ENCODE measurements at regions not wholly inside any gene's neighbourhood (a gene's known extent, or its start where the extent isn't known, plus 50 kb on each side); places are given as distances from the start of the nearest gene placed in this dataset.

GRCh38 chr1:234870020-234870981 is 258.3 kb downstream of the TOMM20 start:
- peaks cover 3% of the 10 kb centered on the region for H3K9me3 Mint-ChIP-seq
- peaks cover 3% of the 10 kb centered on the region for H3K36me3 Mint-ChIP-seq (ENCODE audit: low read depth)
- ChIA-PET CTCF (no interaction called here), POLR2A (interaction anchor here (0.6 kb wide), 1 partner anchor 501 kb away, joined by 3 read pairs; no protein-coding TSS in a partner anchor)
- H3K4me3 Mint-ChIP-seq = no peak overlapping the region
- H3K4me1 Mint-ChIP-seq = peaks cover 12% of the 10 kb centered on the region
- no peak overlapping the region for H3K27ac Mint-ChIP-seq
- H3K27me3 Mint-ChIP-seq = no peaks in the 10 kb centered on the region
- no peak for DNase-seq

DNA sequence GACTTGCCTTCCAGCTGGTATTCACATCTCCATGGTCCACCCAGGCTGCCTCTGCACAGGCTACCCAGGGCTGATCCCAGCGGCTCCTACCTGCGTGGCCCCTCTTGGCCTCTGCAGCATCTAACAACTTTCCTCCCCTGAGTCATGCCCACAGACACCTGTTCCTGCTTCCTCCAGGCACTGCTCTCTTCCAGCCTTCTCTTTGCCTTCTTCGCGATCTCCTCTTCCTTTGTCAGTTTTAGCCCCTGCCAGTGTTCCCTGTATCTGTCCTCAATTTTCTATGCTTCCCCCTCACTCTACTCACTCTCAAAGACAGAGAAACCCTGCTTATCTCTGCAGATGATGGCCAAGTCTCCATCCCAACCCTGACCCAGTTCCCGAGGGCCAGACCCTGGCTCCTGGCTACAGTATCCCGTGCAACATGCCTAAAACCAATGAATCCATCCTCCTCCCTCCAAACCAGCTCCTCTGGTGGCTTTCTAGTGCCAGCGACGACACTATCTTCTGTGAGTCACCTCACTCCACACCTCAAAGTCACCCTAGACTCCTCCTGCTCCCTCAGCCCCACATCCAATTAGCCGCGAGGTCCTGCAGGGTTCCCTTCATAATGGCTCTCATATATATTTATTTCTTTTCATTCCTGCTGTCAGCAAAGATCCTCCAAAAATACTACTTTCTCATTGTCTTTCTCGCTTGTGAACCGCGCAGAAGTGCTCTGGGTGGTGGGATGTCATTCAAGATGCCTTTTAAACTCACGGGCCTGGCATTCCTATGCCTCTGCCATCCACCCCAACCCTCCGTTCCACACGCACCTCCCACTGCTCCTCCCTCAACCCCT is 259.2 kb downstream of the TOMM20 start:
- Mint-ChIP-seq H3K27me3 (no peaks in the 10 kb centered on the region), H3K27ac (no peak overlapping the region), H3K4me1 (peaks cover 9% of the 10 kb centered on the region), H3K9me3 (peaks cover 7% of the 10 kb centered on the region), H3K36me3 (ENCODE audit: low read depth) (peaks cover 3% of the 10 kb centered on the region), H3K4me3 (no peak overlapping the region)
- CTCF ChIA-PET = interaction anchor here (1.8 kb wide), 1 partner anchor 31 kb away, joined by 5 read pairs; no protein-coding TSS in a partner anchor
- POLR2A ChIA-PET = interaction anchor here (0.6 kb wide), 1 partner anchor 500 kb away, joined by 3 read pairs; no protein-coding TSS in a partner anchor
- no peak for DNase-seq

DNA sequence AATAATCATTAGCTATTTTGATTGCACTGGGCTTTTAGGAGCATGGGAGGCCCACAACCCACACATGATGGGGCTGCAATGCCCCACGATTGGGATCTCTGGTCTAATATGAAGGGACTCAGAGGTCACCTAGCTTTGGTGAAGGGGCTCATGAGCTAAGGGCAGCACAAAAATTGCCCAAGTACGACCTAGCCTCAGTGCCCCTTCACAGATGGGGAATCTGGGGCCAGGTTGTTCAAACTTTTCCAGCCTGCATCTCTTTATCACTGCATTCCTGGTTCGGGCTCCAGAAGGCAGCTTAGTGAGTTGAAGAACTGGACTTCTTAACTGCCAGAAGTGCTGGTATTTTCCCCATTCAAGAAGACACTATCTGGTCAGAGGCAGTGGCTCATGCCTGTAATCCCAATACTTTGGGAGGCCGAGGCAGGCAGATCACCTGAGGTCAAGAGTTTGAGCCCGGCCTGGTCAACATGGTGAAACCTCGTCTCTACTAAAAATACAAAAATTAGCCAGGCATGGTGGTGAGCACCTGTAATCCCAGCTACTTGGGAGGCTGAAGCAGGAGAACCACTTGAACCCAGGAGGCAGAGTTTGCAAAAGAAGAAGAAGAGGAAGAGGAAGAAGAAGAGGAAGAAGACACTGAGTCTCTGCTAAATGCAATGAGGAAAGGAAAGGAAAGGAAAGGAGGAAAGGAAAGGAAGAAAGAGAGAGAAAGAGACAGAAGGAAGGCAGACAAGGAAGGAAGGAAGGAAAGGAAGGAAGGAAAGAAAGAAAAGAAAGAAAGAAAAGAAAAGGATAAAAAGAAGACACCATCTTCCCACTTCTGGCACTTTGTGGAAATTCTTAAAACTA is 258.5 kb upstream of the IRF2BP2 start:
- ChIA-PET CTCF (interaction anchor here (0.9 to 1.8 kb wide), 8 partner anchors 8 to 364 kb away, joined by 3 to 5 read pairs (median 4); no protein-coding TSS in a partner anchor), POLR2A (no interaction called here)
- no peak overlapping the region for H3K4me3 Mint-ChIP-seq
- peaks cover 7% of the 10 kb centered on the region for H3K9me3 Mint-ChIP-seq
- peaks cover 3% of the 10 kb centered on the region for H3K36me3 Mint-ChIP-seq (ENCODE audit: low read depth)
- no peak for DNase-seq
- no peak overlapping the region for H3K27ac Mint-ChIP-seq
- H3K4me1 Mint-ChIP-seq = peaks cover 9% of the 10 kb centered on the region
- H3K27me3 Mint-ChIP-seq = no peaks in the 10 kb centered on the region

DNA sequence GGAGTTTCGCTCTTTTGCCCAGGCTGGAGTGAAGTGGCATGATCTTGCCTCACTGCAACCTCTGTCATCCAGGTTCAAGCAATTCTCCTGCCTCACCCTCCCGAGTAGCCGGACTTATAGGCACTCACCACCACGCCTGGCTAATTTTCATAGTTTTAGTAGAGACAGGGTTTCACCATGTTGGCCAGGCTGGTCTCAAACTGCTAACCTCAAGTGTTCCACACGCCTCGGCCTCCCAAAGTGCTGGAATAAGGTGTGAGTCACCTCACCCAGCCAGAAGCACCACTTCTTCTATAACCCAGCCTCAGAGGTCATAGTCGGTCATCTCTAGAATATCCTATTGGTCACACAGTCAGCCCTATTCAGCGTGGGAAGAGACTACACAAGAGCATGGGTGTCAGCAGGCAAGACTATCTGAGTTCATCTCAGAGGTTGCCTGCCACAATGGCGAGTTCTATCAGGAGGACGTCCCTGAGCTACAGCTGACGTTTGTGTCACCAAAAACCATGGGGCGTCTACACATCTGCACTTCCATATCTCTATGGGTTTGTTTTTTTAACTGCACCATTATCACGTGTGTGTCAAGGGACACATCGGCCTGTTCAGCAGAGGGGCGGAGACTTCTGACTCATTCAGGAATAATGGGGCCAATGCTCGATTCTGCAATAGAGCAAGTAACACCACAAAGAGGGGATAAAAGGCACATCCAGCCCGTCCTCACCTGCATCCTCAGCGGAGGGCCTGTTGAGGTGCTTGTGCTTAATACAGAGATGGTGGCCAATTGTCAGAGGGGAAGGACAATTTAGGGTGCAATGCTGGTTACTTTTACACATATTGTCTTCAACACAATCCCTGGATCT is 256.3 kb upstream of the IRF2BP2 start:
- H3K4me1 Mint-ChIP-seq = peaks cover 16% of the 10 kb centered on the region
- H3K27me3 Mint-ChIP-seq = no peaks in the 10 kb centered on the region
- H3K9me3 Mint-ChIP-seq = peaks cover 10% of the 10 kb centered on the region
- no peak for DNase-seq
- no peak overlapping the region for H3K4me3 Mint-ChIP-seq
- CTCF ChIA-PET = no interaction called here
- H3K27ac Mint-ChIP-seq = no peak overlapping the region
- POLR2A ChIA-PET = no interaction called here
- H3K36me3 Mint-ChIP-seq (ENCODE audit: low read depth) = peaks cover 3% of the 10 kb centered on the region

DNA sequence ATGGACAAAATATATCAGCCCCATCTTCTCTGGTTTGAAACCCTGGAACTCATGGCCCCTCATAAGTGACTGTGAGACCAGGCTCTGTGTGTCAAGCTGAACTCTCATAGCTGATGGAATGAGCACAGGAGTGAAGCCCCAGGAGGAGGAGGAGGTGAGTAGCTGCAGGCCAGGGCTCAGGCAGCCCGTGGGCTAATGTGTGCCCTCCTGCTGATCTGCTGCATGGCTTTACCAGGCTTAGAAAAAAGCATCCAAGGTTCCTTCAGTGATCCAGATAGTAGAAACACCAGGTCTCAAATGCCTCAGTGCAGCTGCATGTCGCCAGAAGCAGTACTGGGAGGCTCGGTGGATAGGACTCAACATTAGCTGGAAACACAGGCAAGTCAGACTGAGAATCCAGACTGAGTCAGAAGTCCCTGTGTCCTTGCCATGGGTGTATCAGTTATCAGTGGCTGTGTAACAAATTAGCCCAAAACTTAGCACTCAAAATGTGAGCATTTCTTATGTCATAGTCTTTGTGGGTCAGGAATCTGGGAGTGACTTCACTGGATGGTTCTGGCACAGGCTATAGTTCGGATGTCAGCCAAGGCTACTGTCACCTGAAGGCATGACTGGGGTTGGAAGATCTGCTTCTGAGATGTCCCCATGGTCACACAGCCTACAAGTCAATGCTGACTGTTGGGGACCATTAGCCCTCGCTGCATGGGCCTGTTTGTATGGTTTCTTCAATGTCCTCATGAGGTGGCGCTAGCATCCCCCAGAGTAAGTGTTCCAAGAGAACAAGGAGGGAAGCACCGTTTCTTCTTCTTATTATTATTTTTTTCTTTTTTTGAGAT is 255.4 kb upstream of the IRF2BP2 start:
- peaks cover 3% of the 10 kb centered on the region for H3K36me3 Mint-ChIP-seq (ENCODE audit: low read depth)
- DNase-seq = no peak
- CTCF ChIA-PET = interaction anchor here (0.7 kb wide), 1 partner anchor 9 kb away, joined by 5 read pairs; no protein-coding TSS in a partner anchor
- peaks cover 16% of the 10 kb centered on the region for H3K4me1 Mint-ChIP-seq
- H3K27ac Mint-ChIP-seq = no peak overlapping the region
- no peak overlapping the region for H3K4me3 Mint-ChIP-seq
- peaks cover 10% of the 10 kb centered on the region for H3K9me3 Mint-ChIP-seq
- POLR2A ChIA-PET = no interaction called here
- no peaks in the 10 kb centered on the region for H3K27me3 Mint-ChIP-seq

- DNase-seq = no peak
- ChIA-PET CTCF (interaction anchor here (0.5 to 1.9 kb wide), 4 partner anchors 11 to 171 kb away, joined by 3 to 5 read pairs (median 3); no protein-coding TSS in a partner anchor), POLR2A (no interaction called here)
- Mint-ChIP-seq H3K36me3 (ENCODE audit: low read depth) (peaks cover 3% of the 10 kb centered on the region), H3K9me3 (peaks cover 10% of the 10 kb centered on the region), H3K4me1 (peaks cover 14% of the 10 kb centered on the region), H3K27ac (no peak overlapping the region), H3K4me3 (no peak overlapping the region), H3K27me3 (no peaks in the 10 kb centered on the region)
These were observed 254.1 kb upstream of the IRF2BP2 start for GRCh38 chr1:234864116-234864515.

DNA sequence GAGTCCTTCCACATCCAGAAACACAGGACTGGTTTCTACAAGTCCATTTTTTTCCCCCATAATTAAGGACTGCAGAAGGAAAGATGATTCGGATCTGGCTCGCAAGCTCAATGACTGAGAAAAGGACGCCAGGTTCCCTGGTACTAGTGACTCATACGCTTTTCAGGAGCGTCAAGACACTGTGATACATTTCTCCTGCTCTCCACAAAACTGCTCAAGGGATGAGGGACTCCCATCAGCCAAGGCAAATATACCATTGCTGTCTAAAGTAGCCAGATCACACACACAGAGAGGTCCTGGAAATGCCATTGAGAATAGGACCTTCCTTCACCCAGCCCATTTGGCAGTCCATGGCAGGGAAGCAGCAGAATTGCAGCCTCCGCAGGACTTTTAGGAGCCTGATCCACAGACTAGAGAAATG is 253.6 kb upstream of the IRF2BP2 start:
- POLR2A ChIA-PET = no interaction called here
- peaks cover 10% of the 10 kb centered on the region for H3K9me3 Mint-ChIP-seq
- H3K27me3 Mint-ChIP-seq = no peaks in the 10 kb centered on the region
- peaks cover 3% of the 10 kb centered on the region for H3K36me3 Mint-ChIP-seq (ENCODE audit: low read depth)
- H3K4me1 Mint-ChIP-seq = peaks cover 14% of the 10 kb centered on the region
- CTCF ChIA-PET = interaction anchor here (0.5 to 1.9 kb wide), 5 partner anchors 9 to 172 kb away, joined by 3 to 5 read pairs (median 3); no protein-coding TSS in a partner anchor
- no peak overlapping the region for H3K27ac Mint-ChIP-seq
- no peak overlapping the region for H3K4me3 Mint-ChIP-seq
- DNase-seq = no peak

DNA sequence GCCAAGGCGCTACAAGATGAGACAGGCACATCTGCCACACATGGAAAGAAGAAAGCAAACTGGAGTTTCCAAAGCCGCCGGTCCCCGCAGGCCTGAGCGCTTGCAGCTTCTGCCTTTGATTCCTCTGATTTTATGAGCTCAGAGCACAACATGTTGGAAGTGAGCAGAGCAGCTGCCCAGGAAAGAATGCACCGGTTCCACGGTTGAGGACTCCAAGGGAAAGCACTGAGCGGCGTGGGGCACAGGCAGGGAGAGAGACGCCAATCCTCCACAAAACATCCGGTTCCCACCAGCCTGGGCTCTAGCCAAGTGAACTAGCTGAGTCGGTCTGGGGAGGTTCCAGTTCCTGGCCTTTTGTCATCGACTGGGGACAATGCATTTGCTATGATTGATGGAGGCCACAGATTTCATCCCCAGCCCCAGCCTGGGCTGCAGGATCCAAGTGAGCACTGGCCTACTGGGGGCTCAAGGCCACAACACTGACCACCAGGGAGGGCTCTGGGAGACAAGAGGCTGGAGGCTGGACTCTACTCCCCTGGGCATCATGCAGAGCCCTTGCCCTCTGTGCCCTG is 253.1 kb upstream of the IRF2BP2 start:
- CTCF ChIA-PET = interaction anchor here (1.0 to 1.9 kb wide), 4 partner anchors 9 to 24 kb away, joined by 3 to 5 read pairs (median 3); no protein-coding TSS in a partner anchor
- Mint-ChIP-seq H3K4me3 (no peak overlapping the region), H3K9me3 (peaks cover 10% of the 10 kb centered on the region), H3K27ac (peak overlapping the region; percentile 5), H3K27me3 (no peaks in the 10 kb centered on the region), H3K36me3 (ENCODE audit: low read depth) (peaks cover 3% of the 10 kb centered on the region), H3K4me1 (peaks cover 14% of the 10 kb centered on the region)
- no peak for DNase-seq
- POLR2A ChIA-PET = no interaction called here

DNA sequence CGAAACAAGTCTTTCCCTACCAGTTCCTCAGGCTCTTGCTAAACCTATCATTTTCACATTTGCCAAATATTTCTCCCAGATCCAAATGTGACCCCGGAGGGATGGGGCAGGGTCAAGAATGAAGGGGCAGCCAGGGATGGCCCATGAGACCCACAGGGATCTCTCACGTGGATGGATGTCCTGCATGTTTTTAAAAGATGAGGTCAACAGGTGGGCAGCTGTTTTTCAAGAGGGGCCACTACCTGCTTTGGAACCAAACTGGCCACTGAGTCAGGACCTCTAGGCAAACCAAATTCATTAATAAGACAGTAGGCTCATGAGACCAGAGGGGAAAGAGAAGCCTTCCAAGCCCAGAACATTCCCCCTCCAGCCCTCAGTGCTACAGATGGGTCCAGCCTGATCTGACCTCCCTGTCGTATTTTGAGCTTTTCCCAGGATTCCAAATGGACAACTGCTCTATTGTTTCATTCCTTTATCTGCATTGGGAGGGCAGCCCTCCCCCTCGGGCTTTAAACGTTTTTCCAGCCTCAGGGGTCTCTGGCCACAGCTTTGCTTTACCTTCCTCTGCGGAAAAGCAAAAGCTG is 252.5 kb upstream of the IRF2BP2 start:
- ChIA-PET POLR2A (no interaction called here), CTCF (interaction anchor here (0.8 to 1.9 kb wide), 4 partner anchors 10 to 37 kb away, joined by 3 to 5 read pairs (median 3); no protein-coding TSS in a partner anchor)
- H3K27ac Mint-ChIP-seq = no peak overlapping the region
- H3K27me3 Mint-ChIP-seq = no peaks in the 10 kb centered on the region
- H3K9me3 Mint-ChIP-seq = peaks cover 10% of the 10 kb centered on the region
- H3K36me3 Mint-ChIP-seq (ENCODE audit: low read depth) = peaks cover 3% of the 10 kb centered on the region
- peaks cover 12% of the 10 kb centered on the region for H3K4me1 Mint-ChIP-seq
- H3K4me3 Mint-ChIP-seq = no peak overlapping the region
- DNase-seq = no peak

DNA sequence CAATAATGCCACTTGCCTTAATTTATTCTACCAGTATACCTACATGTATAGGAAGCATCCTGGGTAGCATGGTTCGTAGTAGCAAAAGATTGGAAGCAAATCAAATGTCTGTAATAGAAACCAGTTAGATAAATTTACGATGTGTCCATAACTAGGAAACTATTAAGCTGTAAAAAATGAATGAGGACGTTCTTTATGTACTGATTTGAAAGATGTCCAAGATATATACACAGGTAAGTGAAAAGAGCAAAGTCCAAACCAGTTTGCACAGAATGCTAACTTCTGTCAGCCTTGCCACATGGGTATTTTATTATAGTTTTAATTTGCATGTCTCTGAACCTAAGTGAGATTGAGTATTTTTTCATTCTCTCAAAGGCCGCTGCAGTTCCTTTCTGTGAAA is 251.8 kb upstream of the IRF2BP2 start:
- Mint-ChIP-seq H3K4me3 (no peak overlapping the region), H3K27ac (no peak overlapping the region), H3K9me3 (peaks cover 10% of the 10 kb centered on the region), H3K36me3 (ENCODE audit: low read depth) (peaks cover 3% of the 10 kb centered on the region), H3K27me3 (no peaks in the 10 kb centered on the region), H3K4me1 (peaks cover 7% of the 10 kb centered on the region)
- no peak for DNase-seq
- ChIA-PET CTCF (interaction anchor here (0.8 kb wide), 1 partner anchor 36 kb away, joined by 3 read pairs; no protein-coding TSS in a partner anchor), POLR2A (no interaction called here)
